ENCODE measurements at regions not wholly inside any gene's neighbourhood (a gene's known extent, or its start where the extent isn't known, plus 50 kb on each side); places are given as distances from the start of the nearest gene placed in this dataset.
"Not testable (repeated sequence)": the region's sequence is repeated elsewhere in the genome, so short reads cannot be mapped to it uniquely, and the experiment has no call there.

GRCh38 chr18:70397259-70397925 is 108.5 kb downstream of the SOCS6 start:
- no TSS peak for BruUV-seq (replicated peaks)
- intact Hi-C loops (cut with micrococcal nuclease; ENCODE audit: unreplicated experiment) (no loop called here), in situ Hi-C loops (cut with HindIII; ENCODE audit: low pct_unique_long_range_greater_than_20kb, low sequenced_read_pairs) (no loop called here)
- TF ChIP-seq REST (IDR thresholded peaks at IDR 0.05; ENCODE audit: insufficient read depth in 1 of 2, low read depth in 2 of 2, low read length in 1 of 2) (no peak), TCF7L2 (IDR thresholded peaks at IDR 0.05; ENCODE audit: low read depth, low read length) (no peak), SIN3A (IDR thresholded peaks at IDR 0.05; ENCODE audit: borderline replicate concordance, insufficient read depth, low read depth, low read length) (no peak), CTCF (IDR thresholded peaks at IDR 0.05) (no peak), POLR2AphosphoS5 (IDR thresholded peaks at IDR 0.05; ENCODE audit: low read depth, low read length) (no peak)
- Histone ChIP-seq H3K27ac (ENCODE audit: low read length) (peak overlapping the region; percentile 68), H3K36me3 (ENCODE audit: control insufficient read depth, insufficient read depth, low read length) (no peaks in the 10 kb centered on the region), H3K9me3 (ENCODE audit: control insufficient read depth, insufficient read depth, low read depth, low read length) (no peaks in the 10 kb centered on the region), H3K4me3 (ENCODE audit: low read depth in 2 of 2, low read length in 2 of 2) (no peak overlapping the region), H3K27me3 (ENCODE audit: control insufficient read depth, insufficient read depth, low read length) (no peaks in the 10 kb centered on the region), H3K4me1 (ENCODE audit: control insufficient read depth, insufficient read depth, low read length) (no peaks in the 10 kb centered on the region)
- ATAC-seq (no peak), DNase-seq (ENCODE audit: low read depth, low spot score) (no peak)
- POLR2A ChIA-PET = interaction anchor here (0.6 kb wide), 1 partner anchor 131 kb away, joined by 6 read pairs; no protein-coding TSS in a partner anchor
- CTCF ChIA-PET = no interaction called here

GRCh38 chr18:70395771-70396170 is 106.9 kb downstream of the SOCS6 start:
- BruUV-seq (replicated peaks); POLR2A ChIA-PET; intact Hi-C loops (cut with micrococcal nuclease; ENCODE audit: unreplicated experiment); in situ Hi-C loops (cut with HindIII; ENCODE audit: low pct_unique_long_range_greater_than_20kb, low sequenced_read_pairs); H3K27ac ChIP-seq (ENCODE audit: low read length); CTCF ChIA-PET; H3K27me3 ChIP-seq (ENCODE audit: control insufficient read depth, insufficient read depth, low read length); H3K4me1 ChIP-seq (ENCODE audit: control insufficient read depth, insufficient read depth, low read length); ATAC-seq; DNase-seq (ENCODE audit: low read depth, low spot score); H3K9me3 ChIP-seq (ENCODE audit: control insufficient read depth, insufficient read depth, low read depth, low read length); H3K36me3 ChIP-seq (ENCODE audit: control insufficient read depth, insufficient read depth, low read length); H3K4me3 ChIP-seq (ENCODE audit: low read depth in 2 of 2, low read length in 2 of 2): not testable (repeated sequence)

DNA sequence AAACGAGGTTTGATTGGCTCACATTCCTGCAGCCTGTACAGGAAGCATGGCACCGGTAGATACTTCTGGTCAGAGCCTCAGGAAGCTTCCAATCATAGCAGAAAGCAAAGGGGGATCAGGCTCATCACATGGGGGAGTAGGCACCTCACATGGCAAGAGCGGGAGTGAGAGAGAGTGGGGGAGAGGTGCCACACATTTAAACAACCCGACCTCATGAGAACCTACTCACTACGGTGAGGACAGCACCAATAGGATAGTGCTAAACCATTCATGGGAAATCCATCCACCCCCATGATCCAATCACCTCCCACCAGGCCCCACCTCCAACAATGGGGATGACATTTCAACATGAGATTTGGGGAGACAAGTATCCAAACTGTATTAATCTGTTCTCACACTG is 105.8 kb downstream of the SOCS6 start:
- POLR2A ChIA-PET = no interaction called here
- Histone ChIP-seq H3K4me3 (ENCODE audit: low read depth in 2 of 2, low read length in 2 of 2) (no peak overlapping the region), H3K9me3 (ENCODE audit: control insufficient read depth, insufficient read depth, low read depth, low read length) (no peaks in the 10 kb centered on the region), H3K27me3 (ENCODE audit: control insufficient read depth, insufficient read depth, low read length) (no peaks in the 10 kb centered on the region), H3K4me1 (ENCODE audit: control insufficient read depth, insufficient read depth, low read length) (no peaks in the 10 kb centered on the region), H3K36me3 (ENCODE audit: control insufficient read depth, insufficient read depth, low read length) (no peaks in the 10 kb centered on the region), H3K27ac (ENCODE audit: low read length) (peak overlapping the region; percentile 44; the same call in 1 of the 2 replicates)
- no TSS peak for BruUV-seq (replicated peaks)
- intact Hi-C loops (cut with micrococcal nuclease; ENCODE audit: unreplicated experiment) = no loop called here
- in situ Hi-C loops (cut with HindIII; ENCODE audit: low pct_unique_long_range_greater_than_20kb, low sequenced_read_pairs) = no loop called here
- DNase-seq (ENCODE audit: low read depth, low spot score) (no peak), ATAC-seq (no peak)
- CTCF ChIA-PET = no interaction called here
- TF ChIP-seq SIN3A (IDR thresholded peaks at IDR 0.05; ENCODE audit: borderline replicate concordance, insufficient read depth, low read depth, low read length) (no peak), CTCF (IDR thresholded peaks at IDR 0.05) (no peak), POLR2AphosphoS5 (IDR thresholded peaks at IDR 0.05; ENCODE audit: low read depth, low read length) (no peak), TCF7L2 (IDR thresholded peaks at IDR 0.05; ENCODE audit: low read depth, low read length) (no peak), REST (IDR thresholded peaks at IDR 0.05; ENCODE audit: insufficient read depth in 1 of 2, low read depth in 2 of 2, low read length in 1 of 2) (no peak)
